ENCODE measurements at regions not wholly inside any gene's neighbourhood (a gene's known extent, or its start where the extent isn't known, plus 50 kb on each side); places are given as distances from the start of the nearest gene placed in this dataset.

- no peak for TF ChIP-seq CTCF (IDR thresholded peaks at IDR 0.05)
- Histone ChIP-seq H3K27ac (no peak overlapping the region), H3K36me3 (no peaks in the 10 kb centered on the region), H3K4me3 (no peak overlapping the region), H3K9ac (ENCODE audit: low read depth in 2 of 2, low read length in 2 of 2) (no peak overlapping the region), H3K4me1 (no peaks in the 10 kb centered on the region), H3K27me3 (no peaks in the 10 kb centered on the region), H3K9me3 (no peaks in the 10 kb centered on the region)
- DNase-seq = no peak
- intact Hi-C loops (cut with DNase I) = no loop called here
Observed at GRCh38 chr9:119501374-119501773, 132.1 kb upstream of the BRINP1 start.

- Histone ChIP-seq H3K9ac (ENCODE audit: low read depth in 2 of 2, low read length in 2 of 2) (no peak overlapping the region), H3K36me3 (no peaks in the 10 kb centered on the region), H3K4me3 (no peak overlapping the region), H3K27ac (no peak overlapping the region), H3K27me3 (no peaks in the 10 kb centered on the region), H3K4me1 (no peaks in the 10 kb centered on the region), H3K9me3 (no peaks in the 10 kb centered on the region)
- DNase-seq = no peak
- intact Hi-C loops (cut with DNase I) = no loop called here
- no peak for TF ChIP-seq CTCF (IDR thresholded peaks at IDR 0.05)
Observed at GRCh38 chr9:119500072-119500771, 131.0 kb upstream of the BRINP1 start.

- Histone ChIP-seq H3K9ac (ENCODE audit: low read depth in 2 of 2, low read length in 2 of 2) (no peak overlapping the region), H3K36me3 (no peaks in the 10 kb centered on the region), H3K27me3 (no peaks in the 10 kb centered on the region), H3K4me3 (no peak overlapping the region), H3K27ac (no peak overlapping the region), H3K9me3 (no peaks in the 10 kb centered on the region), H3K4me1 (no peaks in the 10 kb centered on the region)
- no peak for TF ChIP-seq CTCF (IDR thresholded peaks at IDR 0.05)
- intact Hi-C loops (cut with DNase I) = no loop called here
- DNase-seq = no peak
Observed at GRCh38 chr9:119487118-119487827, 118.0 kb upstream of the BRINP1 start.

- Histone ChIP-seq H3K27ac (no peak overlapping the region), H3K36me3 (no peaks in the 10 kb centered on the region), H3K9me3 (no peaks in the 10 kb centered on the region), H3K27me3 (no peaks in the 10 kb centered on the region), H3K9ac (ENCODE audit: low read depth in 2 of 2, low read length in 2 of 2) (no peak overlapping the region), H3K4me3 (no peak overlapping the region), H3K4me1 (no peaks in the 10 kb centered on the region)
- no peak for TF ChIP-seq CTCF (IDR thresholded peaks at IDR 0.05)
- intact Hi-C loops (cut with DNase I) = no loop called here
- no peak for DNase-seq
Observed at GRCh38 chr9:119483153-119483552, 113.9 kb upstream of the BRINP1 start.

GRCh38 chr9:119477197-119477596 lies 108.0 kb upstream of the BRINP1 start:
- no peak overlapping the region for H3K4me3 ChIP-seq
- intact Hi-C loops (cut with DNase I) = no loop called here
- H3K4me1 ChIP-seq = no peaks in the 10 kb centered on the region
- no peak overlapping the region for H3K27ac ChIP-seq
- no peak overlapping the region for H3K9ac ChIP-seq (ENCODE audit: low read depth in 2 of 2, low read length in 2 of 2)
- TF ChIP-seq CTCF (IDR thresholded peaks at IDR 0.05) = no peak
- DNase-seq = no peak
- H3K9me3 ChIP-seq = no peaks in the 10 kb centered on the region
- no peaks in the 10 kb centered on the region for H3K36me3 ChIP-seq
- H3K27me3 ChIP-seq = no peaks in the 10 kb centered on the region
